Ovary (tissue), 7 donors: ENCODE measurements at regions not wholly inside any gene's neighbourhood (a gene's known extent, or its start where the extent isn't known, plus 50 kb on each side); places are given as distances from the start of the nearest gene placed in this dataset.

Experiments
- DNase-seq, 5 donors: peaks; one replicate each; pipeline ENCODE4 v3.0.0-alpha.2; 2019 to 2020
- H3K27ac ChIP-seq, 2 donors: fragments of 200-600 bp; one replicate each; pipeline versions ENCODE4 v1.5.1 to v1.8.0; 2019 to 2022
- H3K27me3 ChIP-seq: fragments of 200-600 bp; one replicate; pipeline ENCODE4 v1.8.0; 2022
- H3K36me3 ChIP-seq: fragments of 200-600 bp; sonication (generic); one replicate; pipeline ENCODE4 v1.5.1; 2019
- H3K4me1 ChIP-seq: one replicate; pipeline ENCODE4 v1.8.1; 2013; ENCODE audit warnings: mild to moderate bottlenecking, moderate library complexity; ENCODE audit not compliant: insufficient read depth
- H3K4me3 ChIP-seq: fragments of 200-600 bp; sonication (generic); one replicate; pipeline ENCODE4 v1.5.1; 2017
- H3K9me3 ChIP-seq, 2 donors: fragments of 200-600 bp in 1 of 2; sonication (generic) in 1 of 2; one replicate each; pipeline versions ENCODE4 v1.5.1 to v1.8.1; 2013 to 2019; ENCODE audit warnings: mild to moderate bottlenecking in 1 of 2, moderate library complexity in 1 of 2
- EP300 ChIP-seq: sonication (generic); formaldehyde crosslinking; IDR thresholded peaks from one replicate; pipeline ENCODE4 v1.6.1; 2017; ENCODE audit warnings: antibody characterized with exemption
- POLR2A ChIP-seq: fragments of 450-650 bp; IDR thresholded peaks from one replicate; pipeline ENCODE4 v1.6.1; 2017; ENCODE audit warnings: antibody characterized with exemption, mild to moderate bottlenecking, moderate library complexity
- WGBS, 3 donors: extraction: QIAGEN DNeasy Blood & Tissue Kit in 1 of 3; methylation state at CpG; one replicate each; pipeline versions ENCODE4 v1.1.5 to v1.1.7; 2013 to 2017; 5-methylcytosine and 5-hydroxymethylcytosine counted together
- intact Hi-C, 4 donors: fragments of 100-400 bp; cut with DNase I; formaldehyde crosslinking; loops; one replicate each; pipeline versions ENCODE4 v1.11.0 to v1.15.1; 2022 to 2023
- TF ChIP-seq, protein P1 (sequence below), 3 donors: fragments of 450-650 bp in 2 of 3; fragments of 200-600 bp in 1 of 3; IDR thresholded peaks; one replicate each; pipeline versions ENCODE4 v1.5.1 to v1.8.0; 2016 to 2022; ENCODE audit warnings: antibody characterized with exemption in 3 of 3, mild to moderate bottlenecking in 1 of 3
- donor health status: DM: no; HTN: no; CAD: no; lungs with moderate emphysema.
- donor health status: DM: no; HTN: no; CAD: no.
- donor health status: Bipolar disorder and iron deficiency.
- donor health status: DM: no; HTN: no; CAD: no.
- donor health status: DM: yes; HTN: yes; CAD: no.

DNA sequence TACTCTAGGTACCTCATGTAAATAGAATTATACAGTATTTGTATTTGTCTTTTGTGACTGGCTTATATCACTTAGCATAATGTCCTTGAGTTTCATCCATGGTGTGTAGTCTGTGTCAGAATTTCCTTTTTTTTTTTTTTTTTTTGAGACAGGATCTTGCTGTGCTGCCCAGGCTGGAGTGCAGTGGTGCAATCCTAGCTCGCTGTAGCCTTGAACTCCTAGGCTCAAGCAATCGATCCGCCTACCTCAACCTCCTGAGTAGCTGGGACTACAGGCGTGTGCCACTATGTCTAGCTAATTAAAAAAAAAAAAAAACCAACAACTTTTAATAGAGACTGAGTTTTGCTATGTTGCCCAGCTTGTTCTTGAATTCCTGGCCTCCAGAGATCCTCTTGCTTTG lies 89.8 kb upstream of the PODXL start:
- Histone ChIP-seq H3K4me1 (peaks cover 4% of the 10 kb centered on the region), H3K36me3 (no peaks in the 10 kb centered on the region), H3K27ac (no peak overlapping the region), H3K27me3 (no peaks in the 10 kb centered on the region), H3K9me3 (no peaks in the 10 kb centered on the region), H3K4me3 (no peak overlapping the region)
- no peak for TF ChIP-seq EP300
- TF ChIP-seq, protein P1, sequence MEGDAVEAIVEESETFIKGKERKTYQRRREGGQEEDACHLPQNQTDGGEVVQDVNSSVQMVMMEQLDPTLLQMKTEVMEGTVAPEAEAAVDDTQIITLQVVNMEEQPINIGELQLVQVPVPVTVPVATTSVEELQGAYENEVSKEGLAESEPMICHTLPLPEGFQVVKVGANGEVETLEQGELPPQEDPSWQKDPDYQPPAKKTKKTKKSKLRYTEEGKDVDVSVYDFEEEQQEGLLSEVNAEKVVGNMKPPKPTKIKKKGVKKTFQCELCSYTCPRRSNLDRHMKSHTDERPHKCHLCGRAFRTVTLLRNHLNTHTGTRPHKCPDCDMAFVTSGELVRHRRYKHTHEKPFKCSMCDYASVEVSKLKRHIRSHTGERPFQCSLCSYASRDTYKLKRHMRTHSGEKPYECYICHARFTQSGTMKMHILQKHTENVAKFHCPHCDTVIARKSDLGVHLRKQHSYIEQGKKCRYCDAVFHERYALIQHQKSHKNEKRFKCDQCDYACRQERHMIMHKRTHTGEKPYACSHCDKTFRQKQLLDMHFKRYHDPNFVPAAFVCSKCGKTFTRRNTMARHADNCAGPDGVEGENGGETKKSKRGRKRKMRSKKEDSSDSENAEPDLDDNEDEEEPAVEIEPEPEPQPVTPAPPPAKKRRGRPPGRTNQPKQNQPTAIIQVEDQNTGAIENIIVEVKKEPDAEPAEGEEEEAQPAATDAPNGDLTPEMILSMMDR (IDR thresholded peaks at IDR 0.05) = no peak
- no peak for TF ChIP-seq POLR2A
- WGBS, 3 donors = 86 to 93% (median 93%) methylated on average over 4 of the region's 4 CpGs
- intact Hi-C loops = no loop called here
- DNase-seq = no peak

DNA sequence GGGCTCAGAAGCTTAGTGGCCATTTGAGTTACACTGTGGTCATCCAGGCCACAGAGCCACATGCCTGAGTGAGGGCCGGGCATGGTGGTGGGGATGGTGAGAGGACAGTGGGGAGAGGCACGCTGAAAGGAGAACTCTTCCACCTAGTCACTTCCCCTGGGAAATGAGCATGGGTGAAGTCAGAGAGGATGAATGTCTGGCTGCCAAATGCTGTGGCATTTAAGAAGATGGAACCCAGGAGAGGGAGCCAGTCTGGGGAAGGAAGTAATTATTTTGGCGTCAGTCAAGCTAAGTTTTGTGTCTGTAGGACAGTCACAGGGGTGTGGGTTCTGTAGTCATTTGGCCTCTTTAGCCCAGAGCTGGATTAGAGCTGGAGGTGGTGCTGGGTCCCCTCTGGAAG lies 86.0 kb upstream of the PODXL start:
- Histone ChIP-seq H3K4me1 (no peaks in the 10 kb centered on the region), H3K27ac (no peak overlapping the region), H3K27me3 (no peaks in the 10 kb centered on the region), H3K36me3 (no peaks in the 10 kb centered on the region), H3K9me3 (no peaks in the 10 kb centered on the region), H3K4me3 (no peak overlapping the region)
- DNase-seq = no peak
- 82 to 94% (median 84%) methylated on average over 3 of the region's 3 CpGs for whole genome bisulfite sequencing, 3 donors
- intact Hi-C loops = loop anchor here in 1 of 4 donors (5.0 kb wide), 1 partner anchor 85 kb away; the partner anchor contains the start of gene PODXL
- TF ChIP-seq POLR2A (no peak), EP300 (no peak)
- TF ChIP-seq, protein P1 (IDR thresholded peaks at IDR 0.05) = no peak

DNA sequence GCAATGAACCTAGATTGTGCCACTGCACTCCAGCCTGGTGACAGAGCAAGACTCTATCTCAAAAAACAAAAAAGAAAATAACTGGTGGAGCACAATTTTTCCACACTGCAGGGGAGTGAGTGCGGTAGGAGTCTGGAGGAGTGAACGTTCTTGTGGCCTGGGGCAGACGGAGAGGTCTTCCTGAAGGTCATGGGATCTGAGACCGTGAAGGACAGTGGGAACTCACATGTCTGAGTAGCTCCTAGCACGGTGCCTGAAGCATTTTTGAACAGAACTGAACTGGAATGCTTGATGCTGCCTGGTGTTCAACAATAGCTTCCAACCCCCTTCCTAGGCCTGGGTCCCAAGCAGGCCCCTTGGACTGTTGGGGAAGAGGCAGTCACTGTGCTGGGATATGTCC lies 84.3 kb upstream of the PODXL start:
- TF ChIP-seq POLR2A = no peak
- TF ChIP-seq, protein P1 (IDR thresholded peaks at IDR 0.05) = no peak
- TF ChIP-seq EP300 = no peak
- intact Hi-C loops = loop anchor here in 1 of 4 donors (5.0 kb wide), 1 partner anchor 83 kb away; the partner anchor contains the start of gene PODXL
- Histone ChIP-seq H3K4me3 (no peak overlapping the region), H3K36me3 (no peaks in the 10 kb centered on the region), H3K9me3 (no peaks in the 10 kb centered on the region), H3K4me1 (no peaks in the 10 kb centered on the region), H3K27me3 (no peaks in the 10 kb centered on the region), H3K27ac (no peak overlapping the region)
- WGBS, 3 donors = 16 to 23% (median 18%) methylated on average over 5 of the region's 5 CpGs
- no peak for DNase-seq

DNA sequence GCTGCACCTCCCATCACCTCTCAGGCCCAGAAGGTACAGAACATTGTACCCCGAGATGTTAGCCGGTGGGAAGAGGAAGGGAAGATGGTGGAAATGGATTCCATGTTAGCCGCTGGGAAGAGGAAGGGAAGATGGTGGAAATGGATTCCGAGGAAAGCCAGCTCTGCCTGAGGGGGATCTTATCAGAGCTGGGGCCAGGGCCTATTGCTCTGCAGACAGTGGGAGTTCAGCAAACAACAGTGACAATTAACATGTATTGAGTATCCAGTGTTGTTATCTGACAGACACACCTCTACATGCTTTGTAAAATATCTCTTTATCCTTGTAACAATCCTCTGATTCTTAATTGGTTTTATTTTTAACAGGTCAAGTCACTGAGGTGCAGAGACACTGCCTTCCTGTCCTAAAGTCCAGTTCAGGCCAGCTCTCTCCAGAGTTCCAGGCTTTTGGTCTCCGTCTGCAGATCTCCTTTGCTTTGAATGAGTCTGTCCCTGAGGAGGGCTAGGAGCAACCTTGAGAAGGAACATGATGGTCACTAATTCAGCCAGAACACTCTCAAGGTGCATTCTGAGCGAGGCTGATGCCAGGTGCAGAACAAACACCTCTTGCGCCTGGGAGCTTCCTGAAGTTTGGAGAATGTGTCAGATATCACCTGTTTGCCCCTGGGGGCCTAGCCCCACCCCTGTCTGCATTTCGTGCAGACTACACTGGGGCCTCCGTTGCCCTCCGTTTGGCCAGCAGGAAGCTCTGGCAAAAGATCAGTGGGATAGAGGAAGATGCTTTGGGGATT lies 82.4 kb upstream of the PODXL start:
- no peaks in the 10 kb centered on the region for H3K4me1 ChIP-seq
- WGBS, 3 donors = 79 to 88% (median 81%) methylated on average over 10 of the region's 10 CpGs
- no peak overlapping the region for H3K4me3 ChIP-seq
- no peak overlapping the region for H3K27ac ChIP-seq
- TF ChIP-seq POLR2A (no peak), EP300 (no peak)
- TF ChIP-seq, protein P1 (IDR thresholded peaks at IDR 0.05) = no peak
- DNase-seq = no peak
- intact Hi-C loops = no loop called here
- H3K9me3 ChIP-seq = no peaks in the 10 kb centered on the region
- no peaks in the 10 kb centered on the region for H3K36me3 ChIP-seq
- no peaks in the 10 kb centered on the region for H3K27me3 ChIP-seq
